ENCODE measurements at regions not wholly inside any gene's neighbourhood (a gene's known extent, or its start where the extent isn't known, plus 50 kb on each side); places are given as distances from the start of the nearest gene placed in this dataset.

GRCh38 chr6:15871276-15871675 lies 208.4 kb upstream of the DTNBP1 start (continued):
- TF ChIP-seq ZBTB33 (IDR thresholded peaks at IDR 0.05; ENCODE audit: borderline replicate concordance, low read depth), result no peak
- TF ChIP-seq RFX5 (IDR thresholded peaks at IDR 0.05; ENCODE audit: low read length), result no peak
- TF ChIP-seq TAF1 (IDR thresholded peaks at IDR 0.05; ENCODE audit: borderline replicate concordance, low read depth, low read length), result no peak

DNA sequence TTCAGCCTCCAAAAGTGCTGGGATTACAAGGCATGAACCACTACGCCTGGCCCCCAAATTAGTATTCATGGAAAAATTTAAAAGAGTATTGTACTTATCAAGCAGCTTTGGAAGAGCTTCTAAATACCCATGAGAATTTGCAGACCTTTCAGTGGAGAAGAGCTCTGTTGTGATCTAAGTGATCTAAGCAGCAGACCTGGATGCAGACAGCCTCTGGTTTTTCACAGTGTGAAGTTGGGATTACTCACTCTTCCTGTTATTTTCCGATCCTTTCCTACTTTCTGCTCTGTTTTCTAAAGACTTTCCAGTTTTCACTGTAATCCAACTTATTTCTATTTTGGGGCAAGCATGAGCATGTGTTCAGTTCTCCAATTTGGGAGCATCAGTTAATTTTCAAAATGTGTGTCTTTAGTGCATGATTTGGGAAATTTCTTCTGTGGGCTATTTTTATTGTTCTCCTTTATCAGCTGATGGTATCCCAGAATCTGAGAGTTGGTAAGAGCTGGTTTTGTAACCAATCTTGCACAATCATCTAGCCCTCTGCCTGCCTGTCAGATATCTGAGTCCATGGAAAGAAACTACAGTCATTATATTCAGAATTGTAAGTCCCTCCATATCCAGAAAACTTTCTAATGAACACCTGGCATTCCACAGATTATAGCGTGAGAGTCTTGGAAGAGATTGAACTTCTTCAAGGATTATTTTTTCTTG lies 207.7 kb upstream of the DTNBP1 start:
- Histone ChIP-seq H3F3A (replicated peaks; ENCODE audit: insufficient read depth) (no peaks in the 10 kb centered on the region), H2AFZ (ENCODE audit: low read depth) (no peak overlapping the region), H3K9me3 (no peaks in the 10 kb centered on the region), H3K4me1 (ENCODE audit: control insufficient read depth in 1 of 2, insufficient read depth in 2 of 2, low read depth in 1 of 2, low read length in 1 of 2) (peaks cover 0 to 3% of the 10 kb centered on the region in 2 experiments; a peak in 1 of 4 replicates), H3K79me2 (ENCODE audit: insufficient read depth) (no peaks in the 10 kb centered on the region), H3K36me3 (replicated peaks in 1 of 2; ENCODE audit: control insufficient read depth in 1 of 2, insufficient read depth in 2 of 2, low read length in 1 of 2) (no peaks in the 10 kb centered on the region), H3K4me3 (ENCODE audit: low read depth in 2 of 2, low read length in 1 of 2) (no peak overlapping the region), H3K27ac (ENCODE audit: low read depth in 2 of 2, low read length in 1 of 2) (no peak overlapping the region), H3K27me3 (ENCODE audit: insufficient read depth) (no peaks in the 10 kb centered on the region), H3K4me2 (no peak overlapping the region), H3K9me2 (no peaks in the 10 kb centered on the region), H4K20me1 (ENCODE audit: insufficient read depth) (no peaks in the 10 kb centered on the region), H3K9ac (no peak overlapping the region)
- CTCF ChIA-PET, result interaction anchor here (1.3 to 1.8 kb wide), 2 partner anchors 9 to 179 kb away, joined by 4 to 5 read pairs; no protein-coding TSS in a partner anchor
- DNase-seq, result peak; percentile 4
- POLR2A ChIA-PET, result interaction anchor here (0.6 kb wide), 1 partner anchor 258 kb away, joined by 3 read pairs; no protein-coding TSS in a partner anchor
- TF ChIP-seq POLR2AphosphoS5 (IDR thresholded peaks at IDR 0.05; ENCODE audit: low read depth, low read length), result no peak
- TF ChIP-seq, protein P1, sequence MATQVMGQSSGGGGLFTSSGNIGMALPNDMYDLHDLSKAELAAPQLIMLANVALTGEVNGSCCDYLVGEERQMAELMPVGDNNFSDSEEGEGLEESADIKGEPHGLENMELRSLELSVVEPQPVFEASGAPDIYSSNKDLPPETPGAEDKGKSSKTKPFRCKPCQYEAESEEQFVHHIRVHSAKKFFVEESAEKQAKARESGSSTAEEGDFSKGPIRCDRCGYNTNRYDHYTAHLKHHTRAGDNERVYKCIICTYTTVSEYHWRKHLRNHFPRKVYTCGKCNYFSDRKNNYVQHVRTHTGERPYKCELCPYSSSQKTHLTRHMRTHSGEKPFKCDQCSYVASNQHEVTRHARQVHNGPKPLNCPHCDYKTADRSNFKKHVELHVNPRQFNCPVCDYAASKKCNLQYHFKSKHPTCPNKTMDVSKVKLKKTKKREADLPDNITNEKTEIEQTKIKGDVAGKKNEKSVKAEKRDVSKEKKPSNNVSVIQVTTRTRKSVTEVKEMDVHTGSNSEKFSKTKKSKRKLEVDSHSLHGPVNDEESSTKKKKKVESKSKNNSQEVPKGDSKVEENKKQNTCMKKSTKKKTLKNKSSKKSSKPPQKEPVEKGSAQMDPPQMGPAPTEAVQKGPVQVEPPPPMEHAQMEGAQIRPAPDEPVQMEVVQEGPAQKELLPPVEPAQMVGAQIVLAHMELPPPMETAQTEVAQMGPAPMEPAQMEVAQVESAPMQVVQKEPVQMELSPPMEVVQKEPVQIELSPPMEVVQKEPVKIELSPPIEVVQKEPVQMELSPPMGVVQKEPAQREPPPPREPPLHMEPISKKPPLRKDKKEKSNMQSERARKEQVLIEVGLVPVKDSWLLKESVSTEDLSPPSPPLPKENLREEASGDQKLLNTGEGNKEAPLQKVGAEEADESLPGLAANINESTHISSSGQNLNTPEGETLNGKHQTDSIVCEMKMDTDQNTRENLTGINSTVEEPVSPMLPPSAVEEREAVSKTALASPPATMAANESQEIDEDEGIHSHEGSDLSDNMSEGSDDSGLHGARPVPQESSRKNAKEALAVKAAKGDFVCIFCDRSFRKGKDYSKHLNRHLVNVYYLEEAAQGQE (IDR thresholded peaks at IDR 0.05; ENCODE audit: low read depth, low read length), result no peak
- TF ChIP-seq EP300 (IDR thresholded peaks at IDR 0.05; ENCODE audit: borderline replicate concordance in 1 of 2, low read depth in 1 of 2, low read length in 1 of 2), result no peak
- TF ChIP-seq ZBTB33 (IDR thresholded peaks at IDR 0.05; ENCODE audit: borderline replicate concordance, low read depth), result no peak
- TF ChIP-seq PBX3 (IDR thresholded peaks at IDR 0.05), result no peak
- TF ChIP-seq USF2 (IDR thresholded peaks at IDR 0.05; ENCODE audit: borderline replicate concordance, low read depth, low read length), result no peak
- no peak for TF ChIP-seq EZH2phosphoT487 (IDR thresholded peaks at IDR 0.05; ENCODE audit: borderline replicate concordance, low read depth)
- no peak for TF ChIP-seq RAD21 (IDR thresholded peaks at IDR 0.05; ENCODE audit: low read length)
- no peak for TF ChIP-seq YY1 (IDR thresholded peaks at IDR 0.05; ENCODE audit: low read depth)
- no peak for TF ChIP-seq SIN3A (IDR thresholded peaks at IDR 0.05; ENCODE audit: borderline replicate concordance, low read depth, low read length)
- TF ChIP-seq, protein P2, sequence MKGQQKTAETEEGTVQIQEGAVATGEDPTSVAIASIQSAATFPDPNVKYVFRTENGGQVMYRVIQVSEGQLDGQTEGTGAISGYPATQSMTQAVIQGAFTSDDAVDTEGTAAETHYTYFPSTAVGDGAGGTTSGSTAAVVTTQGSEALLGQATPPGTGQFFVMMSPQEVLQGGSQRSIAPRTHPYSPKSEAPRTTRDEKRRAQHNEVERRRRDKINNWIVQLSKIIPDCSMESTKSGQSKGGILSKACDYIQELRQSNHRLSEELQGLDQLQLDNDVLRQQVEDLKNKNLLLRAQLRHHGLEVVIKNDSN (IDR thresholded peaks at IDR 0.05; ENCODE audit: borderline replicate concordance, low read depth), result no peak
- TF ChIP-seq FOSL2 (IDR thresholded peaks at IDR 0.05; ENCODE audit: borderline replicate concordance, low read depth), result no peak
- TF ChIP-seq MXI1 (IDR thresholded peaks at IDR 0.05; ENCODE audit: low read depth, low read length), result no peak
- TF ChIP-seq TCF12 (IDR thresholded peaks at IDR 0.05), result no peak
- 57% methylated on average over 3 of the region's 3 CpGs for WGBS (ENCODE audit: low lambda C conversion rate)
